Iris pigment epithelial cell (primary cell): ENCODE measurements at regions not wholly inside any gene's neighbourhood (a gene's known extent, or its start where the extent isn't known, plus 50 kb on each side); places are given as distances from the start of the nearest gene placed in this dataset.
A peak's percentile ranks its signal among the peaks of the same experiment; 100 is the strongest.
"Not testable (repeated sequence)": the region's sequence is repeated elsewhere in the genome, so short reads cannot be mapped to it uniquely, and the experiment has no call there.

ENCODE experiments used
- DNase-seq: peaks from one replicate; pipeline ENCODE4 v3.0.0-alpha.2; 2011; ENCODE audit warnings: low read depth

- DNase-seq, result no peak
These were observed 1627.6 kb downstream of the SI start for GRCh38 chr3:163450698-163451097.

- no peak for DNase-seq
These were observed 1639.5 kb downstream of the SI start for GRCh38 chr3:163438760-163439159.

- DNase-seq, result no peak
These were observed 1655.6 kb downstream of the SI start for GRCh38 chr3:163422671-163423070.

GRCh38 chr3:163391407-163392181 is 1686.7 kb downstream of the SI start:
- no peak for DNase-seq

- no peak for DNase-seq
These were observed 1693.9 kb downstream of the SI start for GRCh38 chr3:163384383-163384782.

- DNase-seq, result no peak
These were observed 1696.1 kb downstream of the SI start for GRCh38 chr3:163382183-163382582.

- peak; percentile 7 for DNase-seq
These were observed 1710.1 kb downstream of the SI start for GRCh38 chr3:163368168-163368567.

- DNase-seq, result no peak
These were observed 1713.6 kb downstream of the SI start for GRCh38 chr3:163364717-163365116.

GRCh38 chr3:163362151-163362550 is 1716.1 kb downstream of the SI start:
- no peak for DNase-seq

GRCh38 chr3:163361357-163361878 is 1716.9 kb downstream of the SI start:
- not testable (repeated sequence) for DNase-seq

- no peak for DNase-seq
These were observed 1730.4 kb downstream of the SI start for GRCh38 chr3:163347944-163348343.

- no peak for DNase-seq
These were observed 1742.9 kb downstream of the SI start for GRCh38 chr3:163335429-163335828.

- no peak for DNase-seq
These were observed 1749.6 kb downstream of the SI start for GRCh38 chr3:163328680-163329079.

GRCh38 chr3:163327086-163327485 is 1751.2 kb downstream of the SI start:
- no peak for DNase-seq

GRCh38 chr3:163315786-163316185 is 1762.5 kb downstream of the SI start:
- DNase-seq, result no peak

- DNase-seq, result no peak
These were observed 1771.9 kb downstream of the SI start for GRCh38 chr3:163306405-163306804.

GRCh38 chr3:163273694-163274093 is 1777.1 kb downstream of the OTOL1 start:
- no peak for DNase-seq

- DNase-seq, result no peak
These were observed 1770.1 kb downstream of the OTOL1 start for GRCh38 chr3:163266731-163267130.

GRCh38 chr3:163261618-163262017 is 1765.0 kb downstream of the OTOL1 start:
- no peak for DNase-seq

- DNase-seq, result no peak
These were observed 1764.4 kb downstream of the OTOL1 start for GRCh38 chr3:163261056-163261455.

- DNase-seq, result no peak
These were observed 1721.7 kb downstream of the OTOL1 start for GRCh38 chr3:163218336-163218735.

GRCh38 chr3:163213838-163214237 is 1717.2 kb downstream of the OTOL1 start:
- no peak for DNase-seq

- DNase-seq, result no peak
These were observed 1700.3 kb downstream of the OTOL1 start for GRCh38 chr3:163196815-163197374.

GRCh38 chr3:163196245-163196644 is 1699.6 kb downstream of the OTOL1 start:
- DNase-seq, result no peak
